GM12878 (cell line): ENCODE measurements at regions not wholly inside any gene's neighbourhood (a gene's known extent, or its start where the extent isn't known, plus 50 kb on each side); places are given as distances from the start of the nearest gene placed in this dataset.

Experiments used
- ATAC-seq: fragments of 200-7000 bp; cut with Tn5 transposase; 3 replicates; pipeline ENCODE4 v1.9.1; 2020; ENCODE audit warnings: mild to moderate bottlenecking, moderate library complexity
- BruUV-seq: library from RNA; stranded (reverse); fragments of 400-500 nt; replicated peaks from 2 replicates; lab custom pipeline; 2021; lab: Mats Ljungman, UMichigan
- CTCF ChIA-PET: fragments of 300-600 bp; sonication (Branson Sonifier 250); formaldehyde crosslinking; extraction: SDS; loops from one replicate; lab custom pipeline; 2021; ENCODE audit warnings: inconsistent platforms; lab: Yijun Ruan, JAX
- POLR2A ChIA-PET: fragments of 350-600 bp; formaldehyde crosslinking; extraction: SDS; loops from one replicate; lab custom pipeline; 2021; ENCODE audit warnings: inconsistent platforms; lab: Charles Lee
- RAD21 ChIA-PET: fragments of 300-600 bp; sonication (Branson Sonifier 250); formaldehyde crosslinking; loops from one replicate; lab custom pipeline; 2023; ENCODE audit warnings: antibody characterized with exemption; ENCODE audit not compliant: unreplicated experiment; lab: Charles Lee
- SMC1A ChIA-PET: fragments of 300-600 bp; sonication (Branson Sonifier 250); formaldehyde crosslinking; loops from one replicate; lab custom pipeline; 2023; ENCODE audit not compliant: unreplicated experiment, uncharacterized antibody; lab: Charles Lee
- DNase-seq: peaks from one replicate; pipeline ENCODE4 v3.0.0-alpha.2; 2011; ENCODE audit warnings: low read depth, low spot score
- FAIRE-seq: peaks from 3 replicates; lab custom pipeline; 2011; peaks lifted over from hg19 to GRCh38; lab: Jason Lieb, UNC
- H2AFZ ChIP-seq: 2 replicates; pipeline ENCODE4 v1.6.0; 2011; ENCODE audit warnings: low read depth, low read length, control low read depth; ENCODE audit not compliant: control insufficient read depth
- H3K27ac ChIP-seq: 2 replicates; pipeline ENCODE4 v1.5.1; 2011; ENCODE audit warnings: control low read depth; ENCODE audit not compliant: control insufficient read depth, insufficient read depth
- H3K27me3 ChIP-seq, 2 experiments: replicated peaks in 1 of 2; 2 replicates each; pipeline versions ENCODE4 v1.6.0 to v1.6.1; 2011; ENCODE audit warnings: low read length in 1 of 2; ENCODE audit not compliant: control insufficient read depth in 2 of 2, insufficient read depth in 2 of 2
- H3K36me3 ChIP-seq, 2 experiments: 2 replicates each; pipeline ENCODE4 v1.5.1; 2011; ENCODE audit warnings: low read length in 1 of 2; ENCODE audit not compliant: control insufficient read depth in 2 of 2, insufficient read depth in 2 of 2
- H3K4me1 ChIP-seq: 2 replicates; pipeline ENCODE4 v1.6.1; 2011; ENCODE audit warnings: mild to moderate bottlenecking, low read length, moderate library complexity, mixed read lengths; ENCODE audit not compliant: control insufficient read depth, insufficient read depth
- H3K4me2 ChIP-seq: 2 replicates; pipeline ENCODE4 v1.6.0; 2011; ENCODE audit warnings: control low read depth; ENCODE audit not compliant: control insufficient read depth, insufficient read depth
- H3K4me3 ChIP-seq: fragments of 200-600 bp; sonication (generic); 2 replicates; pipeline ENCODE4 v1.5.1; 2016
- H3K79me2 ChIP-seq: 2 replicates; pipeline ENCODE4 v1.6.0; 2011; ENCODE audit warnings: low read length; ENCODE audit not compliant: control insufficient read depth, insufficient read depth
- H3K9ac ChIP-seq: 2 replicates; pipeline ENCODE4 v1.8.0; 2011; ENCODE audit warnings: low read length, control low read depth, mixed read lengths; ENCODE audit not compliant: control insufficient read depth, insufficient read depth
- H3K9me3 ChIP-seq: replicated peaks from 3 replicates; pipeline ENCODE4 v1.5.1; 2011; ENCODE audit warnings: mild to moderate bottlenecking, low read length; ENCODE audit not compliant: control insufficient read depth, insufficient read depth
- H4K20me1 ChIP-seq: 2 replicates; pipeline ENCODE4 v1.6.0; 2011; ENCODE audit not compliant: control insufficient read depth, insufficient read depth
- CBX5 ChIP-seq: sonication (generic); IDR thresholded peaks from 2 replicates; pipeline ENCODE4 v1.6.1; 2016; ENCODE audit warnings: low read depth, moderate library complexity, mild to moderate bottlenecking, inconsistent platforms
- E2F4 ChIP-seq: IDR thresholded peaks from 2 replicates; pipeline ENCODE4 v1.6.1; 2012; ENCODE audit warnings: low read depth, low read length, improper control_type of control experiment
- EZH2 ChIP-seq: IDR thresholded peaks from 2 replicates; pipeline ENCODE4 v1.6.1; 2012; ENCODE audit warnings: low read depth, mild to moderate bottlenecking, control low read depth, inconsistent platforms, low read length, borderline replicate concordance; ENCODE audit not compliant: control insufficient read depth
- FOXK2 ChIP-seq: fragments of 450-650 bp; IDR thresholded peaks from 2 replicates; pipeline ENCODE4 v1.6.1; 2017; ENCODE audit warnings: mild to moderate bottlenecking, moderate library complexity
- IKZF2 ChIP-seq, 2 experiments: fragments of 450-650 bp; IDR thresholded peaks; 2 replicates each; pipeline ENCODE4 v1.6.1; 2017; ENCODE audit warnings: mild to moderate bottlenecking in 2 of 2, moderate library complexity in 2 of 2
- KLF5 ChIP-seq: fragments of 450-650 bp; IDR thresholded peaks from 2 replicates; pipeline ENCODE4 v1.6.1; 2014; ENCODE audit warnings: mild to moderate bottlenecking; ENCODE audit not compliant: partially characterized antibody
- PAX5 ChIP-seq: IDR thresholded peaks from 2 replicates; pipeline ENCODE4 v1.6.1; 2011; ENCODE audit warnings: low read depth, low read length, borderline replicate concordance
- POLR2AphosphoS2 ChIP-seq: IDR thresholded peaks from 2 replicates; pipeline ENCODE4 v1.6.1; 2011; ENCODE audit warnings: low read depth, mild to moderate bottlenecking, low read length, improper control_type of control experiment, moderate library complexity
- SPI1 ChIP-seq: IDR thresholded peaks from 2 replicates; pipeline ENCODE4 v1.6.1; 2011; ENCODE audit warnings: low read depth, mild to moderate bottlenecking, low read length, moderate library complexity, borderline replicate concordance; ENCODE audit not compliant: insufficient read depth
- STAT1 ChIP-seq: fragments of 450-650 bp; conservative IDR thresholded peaks from 2 replicates; pipeline ENCODE4 v1.6.1; 2014; ENCODE audit warnings: antibody characterized with exemption, mild to moderate bottlenecking
- TBL1XR1 ChIP-seq: IDR thresholded peaks from 2 replicates; pipeline ENCODE4 v1.6.1; 2012; ENCODE audit warnings: low read depth, low read length, improper control_type of control experiment
- WGBS: methylation state at CpG from one replicate; pipeline ENCODE4 v1.1.6; 2016; ENCODE audit warnings: low lambda C conversion rate; ENCODE audit not compliant: insufficient replicate concordance, insufficient coverage; ENCODE audit errors: missing lambda C conversion rate; 5-methylcytosine and 5-hydroxymethylcytosine counted together
- in situ Hi-C: fragments of 300-500 bp; cut with MboI; formaldehyde crosslinking; loops from 9 replicates; pipeline ENCODE4 v1.14.3; 2018; ENCODE audit warnings: mixed read lengths
- intact Hi-C: fragments of 100-400 bp; cut with micrococcal nuclease; formaldehyde crosslinking; loops from one replicate; pipeline ENCODE4 v1.14.2; 2022; ENCODE audit not compliant: unreplicated experiment

GRCh38 chr9:84136119-84136868 is 155.7 kb downstream of the RMI1 start:
- H2AFZ ChIP-seq, result no peak overlapping the region
- intact Hi-C loops (no loop called here), in situ Hi-C loops (no loop called here)
- no peaks in the 10 kb centered on the region for H3K36me3 ChIP-seq
- H3K9ac ChIP-seq, result no peak overlapping the region
- H4K20me1 ChIP-seq, result no peaks in the 10 kb centered on the region
- SMC1A ChIA-PET, result no interaction called here
- CTCF ChIA-PET, result interaction anchor here (2.2 kb wide), 1 partner anchor 36 kb away, joined by 10 read pairs; no protein-coding TSS in a partner anchor
- no peak overlapping the region for H3K4me2 ChIP-seq
- POLR2A ChIA-PET, result no interaction called here
- no peak for FAIRE-seq
- H3K79me2 ChIP-seq, result no peaks in the 10 kb centered on the region
- H3K4me3 ChIP-seq, result no peak overlapping the region
- H3K4me1 ChIP-seq, result peaks cover 5% of the 10 kb centered on the region; the same call in 1 of the 2 replicates
- no peak for ATAC-seq
- no peak overlapping the region for H3K27ac ChIP-seq
- H3K9me3 ChIP-seq, result no peaks in the 10 kb centered on the region
- DNase-seq, result no peak
- 47% methylated on average over 13 of the region's 13 CpGs for WGBS
- no peak for TF ChIP-seq FOXK2
- no peak for TF ChIP-seq EZH2
- TF ChIP-seq E2F4, result no peak
- TF ChIP-seq POLR2AphosphoS2, result no peak
- no peak for TF ChIP-seq TBL1XR1
- TF ChIP-seq IKZF2 (IDR thresholded peaks at IDR 0.05), result no peak
- no peak for TF ChIP-seq CBX5
- TF ChIP-seq STAT1, result no peak
- no peak for TF ChIP-seq KLF5
- no peak for TF ChIP-seq PAX5
- no peak for TF ChIP-seq SPI1
- no TSS peak for BruUV-seq
- H3K27me3 ChIP-seq, result no peaks in the 10 kb centered on the region; a peak in 2 of 4 replicates
- RAD21 ChIA-PET, result no interaction called here
